Upper lobe of left lung (tissue), 4 donors: ENCODE measurements at regions not wholly inside any gene's neighbourhood (a gene's known extent, or its start where the extent isn't known, plus 50 kb on each side); places are given as distances from the start of the nearest gene placed in this dataset.

ENCODE experiments used
- EP300 ChIP-seq, 4 donors: sonication (generic); formaldehyde crosslinking; IDR thresholded peaks; one replicate each; pipeline ENCODE4 v1.5.1; 2017; ENCODE audit warnings: antibody characterized with exemption in 4 of 4, control low read depth in 2 of 4
- POLR2A ChIP-seq, 4 donors: fragments of 450-650 bp; IDR thresholded peaks; one replicate each; pipeline ENCODE4 v1.5.1; 2016 to 2017; ENCODE audit warnings: antibody characterized with exemption in 4 of 4, mild to moderate bottlenecking in 2 of 4
- POLR2AphosphoS5 ChIP-seq, 2 donors: sonication (generic); formaldehyde crosslinking; IDR thresholded peaks; one replicate each; pipeline ENCODE4 v1.5.1; 2017; ENCODE audit warnings: antibody characterized with exemption in 2 of 2
- TF ChIP-seq, protein P1 (sequence below), 6 experiments: fragments of 450-650 bp in 4 of 6; fragments of 200-600 bp in 2 of 6; sonication (generic) in 2 of 6; IDR thresholded peaks; one replicate each; pipeline ENCODE4 v1.5.1; 2016 to 2019; ENCODE audit warnings: antibody characterized with exemption in 6 of 6

DNA sequence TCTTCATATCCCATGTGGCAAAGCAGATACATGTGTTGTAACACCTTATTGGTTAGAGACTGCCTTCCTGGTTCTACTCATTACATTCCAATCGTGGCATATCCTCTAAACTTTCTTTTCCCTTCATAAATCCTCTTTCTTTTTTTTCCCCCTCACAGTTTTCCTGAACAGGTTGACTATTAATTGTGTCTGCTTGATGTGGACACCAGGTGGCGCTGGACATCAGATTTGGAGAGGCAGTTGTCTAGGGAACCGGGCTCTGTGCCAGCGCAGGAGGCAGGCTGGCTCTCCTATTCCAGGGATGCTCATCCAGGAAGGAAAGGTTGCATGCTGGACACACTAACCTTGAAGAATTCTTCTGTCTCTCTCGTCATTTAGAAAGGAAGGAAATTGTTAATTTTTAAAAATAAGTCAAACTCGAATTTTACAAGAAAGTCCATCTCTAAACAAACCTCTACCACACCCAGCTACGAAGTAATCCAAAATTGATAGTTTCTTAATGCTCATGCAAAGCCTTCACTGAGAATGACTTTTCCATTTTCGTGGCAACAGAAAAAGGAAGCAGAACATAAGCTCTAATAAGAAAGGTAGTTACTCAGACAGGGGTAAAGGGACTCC is 59.4 kb upstream of the ASB17 start:
- no peak for TF ChIP-seq EP300 (IDR thresholded peaks at IDR 0.05)
- no peak for TF ChIP-seq POLR2A (IDR thresholded peaks at IDR 0.05)
- TF ChIP-seq, protein P1, sequence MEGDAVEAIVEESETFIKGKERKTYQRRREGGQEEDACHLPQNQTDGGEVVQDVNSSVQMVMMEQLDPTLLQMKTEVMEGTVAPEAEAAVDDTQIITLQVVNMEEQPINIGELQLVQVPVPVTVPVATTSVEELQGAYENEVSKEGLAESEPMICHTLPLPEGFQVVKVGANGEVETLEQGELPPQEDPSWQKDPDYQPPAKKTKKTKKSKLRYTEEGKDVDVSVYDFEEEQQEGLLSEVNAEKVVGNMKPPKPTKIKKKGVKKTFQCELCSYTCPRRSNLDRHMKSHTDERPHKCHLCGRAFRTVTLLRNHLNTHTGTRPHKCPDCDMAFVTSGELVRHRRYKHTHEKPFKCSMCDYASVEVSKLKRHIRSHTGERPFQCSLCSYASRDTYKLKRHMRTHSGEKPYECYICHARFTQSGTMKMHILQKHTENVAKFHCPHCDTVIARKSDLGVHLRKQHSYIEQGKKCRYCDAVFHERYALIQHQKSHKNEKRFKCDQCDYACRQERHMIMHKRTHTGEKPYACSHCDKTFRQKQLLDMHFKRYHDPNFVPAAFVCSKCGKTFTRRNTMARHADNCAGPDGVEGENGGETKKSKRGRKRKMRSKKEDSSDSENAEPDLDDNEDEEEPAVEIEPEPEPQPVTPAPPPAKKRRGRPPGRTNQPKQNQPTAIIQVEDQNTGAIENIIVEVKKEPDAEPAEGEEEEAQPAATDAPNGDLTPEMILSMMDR (IDR thresholded peaks at IDR 0.05), result peak; percentile 65 to 80 (median 72)
- TF ChIP-seq POLR2AphosphoS5 (IDR thresholded peaks at IDR 0.05), result no peak
